GM18951 (cell line): ENCODE measurements at regions not wholly inside any gene's neighbourhood (a gene's known extent, or its start where the extent isn't known, plus 50 kb on each side); places are given as distances from the start of the nearest gene placed in this dataset.

Source experiments
- POLR2A ChIP-seq: IDR thresholded peaks from 4 replicates; pipeline ENCODE4 v1.6.1; 2011; ENCODE audit warnings: mild to moderate bottlenecking; ENCODE audit not compliant: insufficient read length, insufficient read depth; ENCODE audit errors: extremely low read depth
- in situ Hi-C: fragments of 300-500 bp; cut with MboI; formaldehyde crosslinking; loops from one replicate; pipeline ENCODE4 v1.12.0; 2022; ENCODE audit warnings: low sequenced_read_pairs, mixed read lengths, inconsistent platforms; ENCODE audit not compliant: unreplicated experiment

DNA sequence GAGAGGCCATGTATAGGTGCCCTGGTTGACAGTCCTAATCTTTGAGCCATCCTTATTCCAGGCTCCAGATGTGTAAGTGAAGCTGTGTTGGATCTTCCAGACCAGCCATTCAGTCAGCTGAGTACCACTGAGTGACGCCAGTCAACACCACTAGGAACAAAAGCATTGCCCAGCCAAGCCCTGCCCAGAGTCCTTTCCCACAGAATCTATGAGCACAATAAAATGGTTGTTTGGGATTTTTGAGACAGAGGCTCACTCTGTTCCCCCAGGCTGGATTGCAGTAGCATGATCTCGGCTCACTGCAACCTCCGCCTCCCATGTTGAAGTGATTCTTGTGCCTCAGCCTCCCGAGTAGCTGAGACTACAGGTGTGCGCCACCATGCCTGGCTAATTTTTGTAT, 262.5 kb downstream of the BCOR start:
- in situ Hi-C loops = no loop called here
- no peak for TF ChIP-seq POLR2A

DNA sequence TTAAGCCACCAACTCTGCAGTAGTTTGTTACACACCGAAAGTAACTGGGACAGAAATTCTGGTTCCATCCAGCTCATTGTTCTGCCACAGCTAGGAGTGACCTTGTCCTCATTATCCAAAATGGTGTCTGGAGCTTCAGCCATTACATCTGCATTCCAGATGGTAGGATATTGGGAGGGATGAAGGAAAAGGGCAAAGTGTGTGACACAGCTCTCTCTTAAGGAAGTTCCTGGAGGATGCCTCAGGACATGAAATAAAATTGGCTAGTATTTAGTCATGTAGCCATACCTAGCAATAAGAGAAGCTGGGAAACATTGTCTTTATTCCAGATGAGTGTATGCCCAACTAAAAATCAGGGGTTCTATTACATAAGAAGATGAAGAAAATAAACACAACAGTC, 262.0 kb downstream of the BCOR start:
- in situ Hi-C loops = no loop called here
- no peak for TF ChIP-seq POLR2A

DNA sequence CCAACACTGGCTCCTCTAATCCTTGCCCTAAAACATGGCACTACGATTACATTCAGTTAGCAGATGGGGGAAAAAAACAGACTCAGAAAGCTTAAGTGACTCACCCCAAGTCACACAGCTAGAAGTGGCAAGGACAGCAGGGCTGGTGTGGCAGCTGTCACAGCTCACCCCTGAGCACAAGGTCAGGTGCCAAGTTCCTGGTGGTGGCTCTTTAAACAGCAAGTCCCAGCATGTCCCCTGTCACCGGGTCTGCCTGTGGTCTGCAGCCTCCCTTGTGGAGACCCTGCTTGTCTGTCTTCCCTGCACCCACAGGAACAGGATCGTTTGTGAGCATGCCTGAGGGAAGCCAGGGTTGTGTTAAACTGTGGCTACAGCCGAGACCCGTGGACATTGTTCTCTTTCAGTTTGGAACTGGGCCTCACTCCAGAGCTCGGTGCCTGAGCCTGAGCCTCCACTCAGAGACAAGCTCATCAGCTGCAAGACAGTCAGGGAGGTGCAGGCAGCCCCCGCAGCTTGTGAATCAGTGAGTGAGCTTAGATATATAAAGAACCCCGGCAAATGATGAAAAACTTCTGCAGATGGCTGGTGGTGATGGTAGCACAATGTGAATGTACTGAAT, 260.8 kb downstream of the BCOR start:
- TF ChIP-seq POLR2A = no peak
- in situ Hi-C loops = no loop called here

DNA sequence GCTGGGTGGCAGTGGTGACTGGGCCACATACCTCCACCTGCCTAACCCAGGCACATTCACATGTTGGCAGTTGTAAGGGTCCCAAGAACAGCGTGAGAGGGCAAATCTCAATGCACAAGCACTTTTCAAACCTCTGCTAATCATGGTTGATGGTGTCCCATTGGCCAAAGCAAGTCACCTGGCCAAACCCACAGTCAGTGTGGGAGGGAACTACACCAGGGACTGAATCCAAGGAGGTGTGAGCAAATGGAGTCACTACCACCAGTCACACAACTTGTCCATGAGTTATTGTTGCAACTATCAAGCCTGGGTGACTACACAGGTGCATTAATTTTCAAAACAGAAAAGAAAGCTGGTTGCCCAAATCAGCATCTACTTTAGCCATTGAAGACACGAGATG, 260.1 kb downstream of the BCOR start:
- in situ Hi-C loops = no loop called here

DNA sequence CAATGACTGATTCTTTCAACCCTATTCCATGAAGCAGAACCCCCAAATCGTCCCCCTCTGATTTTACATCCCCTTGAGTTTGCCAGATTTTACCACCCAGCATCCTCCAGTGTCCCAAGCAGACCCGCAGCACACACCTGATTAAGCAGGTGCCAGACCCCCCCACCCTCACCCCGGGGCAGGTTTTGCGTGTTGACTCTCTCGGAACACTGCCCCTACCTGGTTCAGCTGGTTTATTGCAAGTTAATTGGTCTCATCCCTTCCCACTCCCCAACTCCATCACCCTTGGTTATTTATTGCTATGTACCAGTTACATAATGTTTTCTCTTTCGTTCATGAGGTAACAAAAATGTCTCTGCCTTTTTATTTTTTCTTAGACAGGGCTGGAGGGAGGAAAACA, 258.4 kb downstream of the BCOR start:
- in situ Hi-C loops = no loop called here
- TF ChIP-seq POLR2A = no peak

More for the DNA sequence above, 260.1 kb downstream of the BCOR start:
- no peak for TF ChIP-seq POLR2A

DNA sequence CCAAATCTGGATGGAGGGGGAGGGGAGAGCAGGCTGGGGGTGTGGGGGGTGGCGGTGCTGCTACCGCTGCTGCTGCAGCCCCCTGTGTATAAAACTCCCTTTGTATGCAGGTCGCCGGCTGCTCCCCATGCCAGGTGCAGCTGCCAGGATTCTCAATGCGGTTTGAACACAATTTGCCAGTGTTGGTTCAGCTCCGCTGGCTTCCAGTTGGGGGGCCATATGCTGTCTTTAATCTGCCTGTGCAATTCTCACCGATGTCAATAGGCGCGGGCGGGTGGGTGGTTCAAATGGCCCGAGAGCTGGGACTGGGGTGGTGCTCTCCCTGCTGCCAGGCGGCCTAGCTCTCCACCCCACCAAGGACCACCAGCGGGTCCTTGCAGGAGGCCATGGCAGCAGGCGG, 257.6 kb downstream of the BCOR start:
- TF ChIP-seq POLR2A = no peak
- in situ Hi-C loops = no loop called here

DNA sequence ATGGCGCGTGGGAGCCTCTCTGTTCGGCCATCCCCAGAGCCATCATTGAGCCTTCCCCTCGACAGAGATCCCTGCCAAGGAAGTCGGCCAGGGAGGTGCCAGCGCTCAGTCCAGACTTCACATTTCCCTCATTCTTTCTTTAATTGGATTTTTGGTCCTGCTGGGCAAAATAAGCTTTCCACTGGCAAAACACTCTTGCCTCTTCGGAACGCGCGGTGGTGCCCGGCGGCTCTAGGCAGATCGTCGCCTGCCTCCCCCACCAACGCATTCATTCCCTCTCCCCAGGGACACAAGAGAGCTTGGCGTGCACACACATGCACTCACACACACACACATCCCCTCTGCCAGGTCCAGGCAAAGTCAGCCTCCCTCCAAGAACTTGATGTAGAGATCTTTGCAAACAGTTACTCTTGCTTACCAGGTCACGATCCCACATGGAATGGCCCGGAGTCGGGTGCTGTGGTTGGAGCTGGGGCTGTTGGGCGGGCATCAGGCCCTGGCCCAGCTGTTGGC, 257.1 kb downstream of the BCOR start:
- no peak for TF ChIP-seq POLR2A
- in situ Hi-C loops = no loop called here

DNA sequence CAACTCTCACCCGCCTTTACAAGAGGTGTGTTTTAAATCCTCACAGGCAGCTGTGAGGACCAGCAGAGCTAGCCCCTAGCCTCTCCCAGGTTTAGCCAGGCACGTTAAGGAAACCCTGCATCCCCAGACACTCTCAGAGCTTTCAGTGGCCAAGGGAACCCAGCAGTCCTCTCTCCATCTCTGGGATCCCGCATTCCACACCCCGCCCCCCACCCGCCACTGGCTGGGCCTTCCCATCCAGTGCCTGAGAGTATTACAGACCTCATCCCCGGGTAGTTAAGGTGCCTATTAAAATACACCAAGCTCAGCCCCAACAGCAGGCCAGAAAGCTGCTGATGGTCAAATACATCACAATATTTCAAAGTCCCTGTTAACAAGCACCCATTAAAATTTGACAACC, 256.2 kb downstream of the BCOR start:
- in situ Hi-C loops = no loop called here
- TF ChIP-seq POLR2A = no peak

DNA sequence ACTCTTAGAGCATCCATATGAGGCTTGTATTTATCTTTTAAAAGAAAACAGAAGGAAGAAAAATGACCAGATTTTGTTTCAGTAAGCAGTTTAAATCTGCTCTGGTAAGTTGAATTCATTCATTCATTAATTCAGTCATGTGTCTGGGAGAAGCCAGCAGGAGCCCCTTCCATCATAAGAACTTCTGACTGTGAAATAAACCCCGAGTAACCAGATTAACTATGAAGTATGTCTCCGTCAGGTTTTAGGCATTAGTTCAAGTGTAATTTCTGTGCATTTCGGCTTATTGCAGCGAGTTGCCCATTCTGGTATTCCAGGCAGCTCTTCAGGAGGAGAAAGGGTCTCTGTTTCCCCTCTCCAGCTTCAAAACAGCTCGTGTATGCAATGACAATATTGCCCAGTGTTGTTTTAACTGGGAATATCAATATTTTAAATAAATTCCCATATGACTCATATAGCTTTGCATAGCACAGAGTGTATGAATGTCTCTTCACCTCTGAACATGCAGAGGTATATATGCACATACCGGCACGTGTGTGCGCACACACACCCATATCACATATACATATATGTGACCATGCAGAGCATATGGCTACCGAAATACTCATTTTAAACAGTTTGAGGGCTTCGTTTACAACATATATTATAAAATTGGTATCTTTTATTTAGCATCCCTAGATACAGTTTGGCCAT, 255.3 kb downstream of the BCOR start:
- in situ Hi-C loops = no loop called here
- no peak for TF ChIP-seq POLR2A

DNA sequence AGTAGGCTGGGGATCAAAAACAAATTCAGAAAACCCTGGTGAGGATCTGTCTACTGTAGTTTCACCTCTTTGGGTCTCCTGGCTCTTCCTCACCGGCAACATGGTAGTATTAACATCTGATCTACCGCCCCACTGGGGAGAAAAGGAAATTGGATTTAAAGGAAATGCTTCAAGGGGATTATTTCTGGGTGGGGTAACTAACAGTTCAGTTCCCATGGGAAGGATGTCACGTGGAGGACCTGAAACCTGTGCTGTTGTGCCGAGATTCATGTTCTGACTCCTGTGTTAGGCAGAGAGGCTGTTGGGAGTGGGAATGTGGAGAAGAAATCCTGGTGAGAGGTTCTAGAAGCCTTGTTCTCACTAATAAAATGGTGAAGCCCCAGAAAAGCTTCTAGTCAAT, 254.4 kb downstream of the BCOR start:
- in situ Hi-C loops = no loop called here
- no peak for TF ChIP-seq POLR2A

DNA sequence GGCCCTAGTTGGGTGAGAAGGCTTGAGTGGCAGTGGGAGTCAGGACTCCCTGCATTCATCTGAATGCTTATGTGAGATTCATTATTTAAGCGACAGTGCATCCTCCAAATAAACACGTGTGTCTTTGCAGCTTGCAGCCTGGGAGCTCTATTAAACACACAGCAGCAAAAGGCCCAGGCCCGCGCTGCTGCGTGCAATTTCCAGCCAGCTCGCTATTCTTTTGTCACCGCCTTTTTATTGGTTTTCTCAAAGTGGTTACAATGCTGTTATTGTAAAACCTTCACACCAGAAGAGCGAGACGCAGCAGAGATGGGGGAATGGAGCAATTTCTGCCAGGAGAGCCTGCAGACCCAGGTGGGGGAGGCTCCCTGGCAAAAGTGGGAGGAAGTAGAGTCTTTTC, 252.5 kb downstream of the BCOR start:
- no peak for TF ChIP-seq POLR2A
- in situ Hi-C loops = no loop called here

DNA sequence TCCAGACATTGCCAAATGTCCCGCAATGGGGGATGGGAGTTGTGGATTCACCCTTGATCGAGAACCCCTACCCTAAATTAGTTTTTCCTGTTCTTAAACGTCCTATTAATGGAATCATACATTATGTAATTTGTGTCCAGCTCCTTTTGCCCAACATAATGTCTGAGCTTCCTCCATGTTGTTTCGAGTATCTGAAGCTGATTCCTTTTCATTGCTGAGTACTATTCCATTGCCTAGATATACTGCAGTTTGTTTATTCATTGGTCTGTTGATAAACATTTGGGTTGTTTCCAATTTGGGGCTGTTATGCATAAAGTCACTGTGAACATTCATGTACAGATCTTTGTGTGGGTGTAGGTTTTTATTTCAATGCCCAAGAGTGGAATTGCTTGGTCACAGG, 251.3 kb downstream of the BCOR start:
- in situ Hi-C loops = no loop called here
- no peak for TF ChIP-seq POLR2A

DNA sequence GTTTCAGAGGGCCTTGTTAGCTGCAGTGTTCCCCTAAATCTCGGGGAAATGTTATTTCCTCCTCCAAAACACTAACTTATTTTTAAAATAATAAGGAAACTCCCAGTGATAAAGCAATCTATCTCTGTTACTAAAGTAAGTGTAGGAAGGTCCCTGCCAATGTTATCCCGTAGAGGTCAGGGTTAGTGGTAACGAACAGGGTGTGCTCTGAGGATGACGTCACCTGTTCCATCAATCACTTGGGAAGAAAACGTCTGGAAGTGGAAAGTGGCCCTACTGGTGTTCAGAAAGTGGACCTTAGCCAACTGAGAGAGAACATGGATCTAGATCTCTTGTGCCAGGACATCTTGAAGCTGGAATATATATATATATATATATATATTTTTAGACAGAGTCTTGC, 249.5 kb downstream of the BCOR start:
- TF ChIP-seq POLR2A = no peak
- in situ Hi-C loops = no loop called here

DNA sequence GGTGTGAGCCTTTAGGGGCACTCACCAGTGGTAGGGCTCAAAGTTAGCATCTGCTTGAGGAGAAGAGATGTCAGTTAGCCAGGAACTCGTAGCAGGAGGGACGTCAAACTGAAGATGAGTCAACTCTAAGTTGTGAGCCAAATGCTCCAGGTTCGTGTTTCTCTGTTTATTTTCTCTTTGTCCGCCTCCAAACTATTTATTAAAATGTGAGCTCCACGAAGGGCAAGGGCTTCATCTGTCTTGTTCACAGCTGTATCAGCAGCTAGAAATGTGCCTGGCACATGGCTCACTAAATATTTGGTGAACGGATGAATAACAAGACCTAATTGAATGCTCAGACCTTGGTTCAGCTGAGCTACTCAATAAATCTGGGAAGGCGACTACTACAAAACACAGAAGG, 248.9 kb downstream of the BCOR start:
- in situ Hi-C loops = no loop called here
- TF ChIP-seq POLR2A = no peak
